Smooth muscle cell (in vitro differentiated cells): ENCODE measurements at regions not wholly inside any gene's neighbourhood (a gene's known extent, or its start where the extent isn't known, plus 50 kb on each side); places are given as distances from the start of the nearest gene placed in this dataset.

ENCODE experiments used
- DNase-seq: peaks from one replicate; lab custom pipeline; 2025; ENCODE audit not compliant: unreplicated experiment; lab: John Stamatoyannopoulos, UW
- H2AFZ ChIP-seq: fragments of 200-600 bp; sonication (generic); 2 replicates; pipeline ENCODE4 v1.6.0; 2016; ENCODE audit warnings: antibody characterized with exemption, low read depth, mild to moderate bottlenecking
- H3F3A ChIP-seq: fragments of 200-600 bp; sonication (generic); 2 replicates; pipeline ENCODE4 v1.6.0; 2017; ENCODE audit warnings: antibody characterized with exemption, low read depth
- H3K27ac ChIP-seq: fragments of 200-600 bp; sonication (generic); 2 replicates; pipeline ENCODE4 v1.5.1; 2016; ENCODE audit warnings: low read depth, mild to moderate bottlenecking
- H3K27me3 ChIP-seq: fragments of 200-600 bp; sonication (generic); 2 replicates; pipeline ENCODE4 v1.6.1; 2016; ENCODE audit warnings: low read depth, mild to moderate bottlenecking
- H3K36me3 ChIP-seq: fragments of 200-600 bp; sonication (generic); 2 replicates; pipeline ENCODE4 v1.5.1; 2016; ENCODE audit warnings: low read depth
- H3K4me1 ChIP-seq: fragments of 200-600 bp; sonication (generic); 2 replicates; pipeline ENCODE4 v1.5.1; 2016; ENCODE audit warnings: low read depth
- H3K4me2 ChIP-seq: fragments of 200-600 bp; sonication (generic); 2 replicates; pipeline ENCODE4 v1.6.0; 2016; ENCODE audit warnings: mild to moderate bottlenecking
- H3K4me3 ChIP-seq: fragments of 200-600 bp; sonication (generic); 2 replicates; pipeline ENCODE4 v1.5.1; 2016; ENCODE audit warnings: mild to moderate bottlenecking
- H3K79me2 ChIP-seq: fragments of 200-600 bp; sonication (generic); 2 replicates; pipeline ENCODE4 v1.6.0; 2016; ENCODE audit warnings: low read depth, mild to moderate bottlenecking
- H3K9ac ChIP-seq: fragments of 200-600 bp; sonication (generic); 2 replicates; pipeline ENCODE4 v1.6.0; 2016; ENCODE audit warnings: low read depth
- H3K9me3 ChIP-seq: fragments of 200-600 bp; sonication (generic); replicated peaks from 2 replicates; pipeline ENCODE4 v1.5.1; 2016; ENCODE audit warnings: low read depth
- H4K20me1 ChIP-seq: fragments of 200-600 bp; sonication (generic); 2 replicates; pipeline ENCODE4 v1.6.0; 2016; ENCODE audit warnings: low read depth
- CTCF ChIP-seq: fragments of 200-600 bp; sonication (generic); IDR thresholded peaks from 2 replicates; pipeline ENCODE4 v1.5.1; 2017; ENCODE audit warnings: borderline replicate concordance, mild to moderate bottlenecking, antibody characterized with exemption; ENCODE audit not compliant: insufficient read depth, poor library complexity, severe bottlenecking
- WGBS: methylation state at CpG from one replicate; pipeline ENCODE4 v1.1.7; 2016; ENCODE audit warnings: low lambda C conversion rate; 5-methylcytosine and 5-hydroxymethylcytosine counted together

- H3K27ac ChIP-seq: no peak overlapping the region
- WGBS: 73% methylated on average over 2 of the region's 2 CpGs
- H3K9ac ChIP-seq: no peak overlapping the region
- no peak overlapping the region for H3K4me2 ChIP-seq
- DNase-seq: no peak
- no peaks in the 10 kb centered on the region for H3F3A ChIP-seq
- H3K36me3 ChIP-seq: no peaks in the 10 kb centered on the region
- peaks cover 4% of the 10 kb centered on the region for H3K27me3 ChIP-seq
- H3K79me2 ChIP-seq: no peaks in the 10 kb centered on the region
- H3K4me3 ChIP-seq: no peak overlapping the region
- no peak for TF ChIP-seq CTCF
- no peak overlapping the region for H2AFZ ChIP-seq
- H4K20me1 ChIP-seq: no peaks in the 10 kb centered on the region
- no peaks in the 10 kb centered on the region for H3K9me3 ChIP-seq
- no peaks in the 10 kb centered on the region for H3K4me1 ChIP-seq
Measured at GRCh38 chr3:159540882-159541495, 447.6 kb upstream of the IL12A start.

- no peaks in the 10 kb centered on the region for H3K9me3 ChIP-seq
- no peak for TF ChIP-seq CTCF
- no peaks in the 10 kb centered on the region for H3K27me3 ChIP-seq
- H3K9ac ChIP-seq: no peak overlapping the region
- H3F3A ChIP-seq: no peaks in the 10 kb centered on the region
- WGBS: 92% methylated on average over 3 of the region's 3 CpGs
- no peaks in the 10 kb centered on the region for H3K36me3 ChIP-seq
- H3K27ac ChIP-seq: no peak overlapping the region
- DNase-seq: no peak
- H2AFZ ChIP-seq: no peak overlapping the region
- H4K20me1 ChIP-seq: no peaks in the 10 kb centered on the region
- peak overlapping the region; percentile 21 for H3K4me2 ChIP-seq
- no peaks in the 10 kb centered on the region for H3K4me1 ChIP-seq
- no peak overlapping the region for H3K4me3 ChIP-seq
- H3K79me2 ChIP-seq: no peaks in the 10 kb centered on the region
Measured at GRCh38 chr3:159548675-159549335, 439.8 kb upstream of the IL12A start.

GRCh38 chr3:159555205-159555604 lies 433.4 kb upstream of the IL12A start:
- Histone ChIP-seq H3K27ac (no peak overlapping the region), H3K36me3 (no peaks in the 10 kb centered on the region), H2AFZ (no peak overlapping the region), H3K4me2 (no peak overlapping the region), H3K9me3 (no peaks in the 10 kb centered on the region), H3K4me3 (no peak overlapping the region), H3K79me2 (no peaks in the 10 kb centered on the region), H3K27me3 (no peaks in the 10 kb centered on the region), H3F3A (no peaks in the 10 kb centered on the region), H3K4me1 (no peaks in the 10 kb centered on the region), H4K20me1 (no peaks in the 10 kb centered on the region), H3K9ac (no peak overlapping the region)
- no peak for TF ChIP-seq CTCF
- DNase-seq: no peak

- Histone ChIP-seq H3K4me3 (no peak overlapping the region), H3K9me3 (no peaks in the 10 kb centered on the region), H3K9ac (no peak overlapping the region), H2AFZ (no peak overlapping the region), H3K4me2 (no peak overlapping the region), H3K4me1 (no peaks in the 10 kb centered on the region), H3K79me2 (no peaks in the 10 kb centered on the region), H3K36me3 (no peaks in the 10 kb centered on the region), H3K27me3 (no peaks in the 10 kb centered on the region), H3F3A (no peaks in the 10 kb centered on the region), H3K27ac (no peak overlapping the region), H4K20me1 (no peaks in the 10 kb centered on the region)
- TF ChIP-seq CTCF: no peak
- WGBS: 92% methylated on average over 1 of the region's 1 CpG
- no peak for DNase-seq
Measured at GRCh38 chr3:159559771-159560170, 428.9 kb upstream of the IL12A start.
